Eye (tissue), 1 donor: ENCODE measurements at regions not wholly inside any gene's neighbourhood (a gene's known extent, or its start where the extent isn't known, plus 50 kb on each side); places are given as distances from the start of the nearest gene placed in this dataset.
A peak's percentile ranks its signal among the peaks of the same experiment; 100 is the strongest.

Experiments
- DNase-seq: peaks from one replicate; pipeline ENCODE4 v3.0.0-alpha.2; 2015

DNA sequence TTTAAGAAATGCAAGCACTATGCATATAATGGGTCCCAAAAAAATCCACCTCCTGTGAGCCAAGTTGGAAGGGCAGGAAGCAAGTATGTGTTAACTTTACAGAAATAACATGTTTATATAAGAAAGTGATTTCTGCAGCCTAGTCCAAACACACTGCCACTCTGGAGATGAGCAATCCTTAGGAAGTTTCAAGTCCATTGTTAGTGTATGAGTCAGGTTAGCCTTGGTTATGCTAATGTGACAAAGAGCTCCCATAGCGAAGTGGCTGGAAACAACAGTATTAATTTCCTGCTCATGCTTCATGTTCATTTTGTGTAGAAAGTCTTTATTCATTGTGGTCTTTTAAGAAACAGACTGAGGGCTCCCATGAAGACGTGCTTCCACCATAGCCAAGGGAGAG lies 121.4 kb downstream of the TBXT start:
- no peak for DNase-seq

DNA sequence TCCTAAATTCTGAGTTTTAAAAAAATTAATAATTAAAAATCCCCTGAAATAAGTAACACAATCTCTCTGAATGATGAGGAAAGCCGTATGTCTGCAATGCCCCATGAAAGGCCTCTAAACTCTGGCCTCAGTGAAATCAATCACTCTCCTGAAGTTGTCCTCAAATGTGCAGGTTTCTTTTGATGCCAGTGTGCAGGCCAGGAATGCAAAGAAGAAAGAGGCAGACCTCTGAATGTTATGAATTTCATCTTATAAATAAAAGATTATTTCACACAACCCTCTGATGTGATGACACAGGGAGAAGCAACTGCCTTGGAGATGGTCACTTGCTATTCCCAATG lies 121.8 kb downstream of the TBXT start:
- no peak for DNase-seq

DNA sequence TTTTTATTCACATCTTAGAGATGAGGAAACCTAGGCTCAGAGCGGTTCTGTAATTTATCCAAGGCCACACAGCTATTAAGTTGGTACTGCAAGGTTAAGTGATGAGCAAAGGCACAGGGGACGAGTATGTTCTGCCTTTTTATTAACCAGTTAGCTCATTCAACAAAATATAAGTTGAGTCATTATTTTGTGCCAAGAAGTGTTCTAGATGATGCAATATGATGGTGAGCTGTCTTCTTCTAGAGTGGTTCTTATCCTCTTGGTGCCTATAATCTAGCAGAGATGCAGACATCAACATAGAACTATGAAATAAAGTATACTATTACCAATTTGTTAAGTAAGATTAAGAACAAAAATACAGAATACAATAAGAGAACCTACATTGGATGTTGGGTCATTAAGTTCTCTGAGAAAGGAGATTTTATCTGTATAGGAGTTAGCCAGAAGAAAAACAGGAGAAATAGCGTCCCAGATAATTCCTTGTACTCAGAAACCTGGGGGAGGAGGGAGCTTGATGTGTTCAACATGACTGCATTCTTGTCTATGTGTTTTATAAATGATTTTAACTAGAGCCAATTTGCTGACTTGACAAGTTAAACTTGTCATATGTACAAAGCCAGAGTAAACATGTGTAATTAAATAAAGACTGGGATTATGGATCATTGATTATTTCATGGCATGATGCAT lies 122.3 kb downstream of the TBXT start:
- no peak for DNase-seq

DNA sequence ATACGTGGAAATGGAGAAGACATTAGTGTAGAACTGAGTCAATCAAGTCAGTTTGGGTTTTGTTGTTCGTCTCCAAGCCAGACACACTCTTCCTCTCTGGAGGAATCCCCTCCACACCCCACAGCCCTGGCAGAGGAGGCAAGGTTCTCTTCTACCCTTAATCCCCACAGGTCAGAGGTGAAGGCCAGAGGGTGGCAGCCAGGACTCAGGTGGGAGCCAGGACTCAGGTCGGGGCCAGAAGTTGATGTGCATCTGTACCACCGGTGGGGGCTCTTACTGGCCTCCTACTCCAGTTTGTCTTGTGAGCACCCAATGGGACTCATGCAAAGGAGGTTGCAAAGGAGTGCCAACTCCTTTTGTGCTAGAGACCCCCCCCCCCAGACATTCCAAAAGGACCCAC lies 126.4 kb downstream of the TBXT start:
- no peak for DNase-seq

DNA sequence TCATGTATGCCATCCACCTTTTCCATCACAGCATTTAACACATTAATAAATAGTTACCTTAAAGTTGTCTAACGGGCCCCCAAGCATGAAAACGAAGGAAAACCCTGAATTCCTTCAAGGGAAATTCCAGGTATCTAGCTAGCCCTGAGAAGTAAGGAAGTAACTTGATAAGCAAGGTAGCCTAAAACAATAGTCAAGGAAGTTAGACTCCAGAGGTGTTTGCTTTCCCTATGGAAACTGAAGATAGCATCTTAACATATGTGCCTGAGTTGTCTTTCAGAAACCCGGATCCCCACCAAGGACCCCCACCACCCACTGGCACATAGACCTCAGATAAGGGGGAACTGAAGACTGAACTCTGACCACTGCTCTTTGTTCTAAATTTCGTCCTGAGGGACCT lies 127.4 kb downstream of the TBXT start:
- no peak for DNase-seq

DNA sequence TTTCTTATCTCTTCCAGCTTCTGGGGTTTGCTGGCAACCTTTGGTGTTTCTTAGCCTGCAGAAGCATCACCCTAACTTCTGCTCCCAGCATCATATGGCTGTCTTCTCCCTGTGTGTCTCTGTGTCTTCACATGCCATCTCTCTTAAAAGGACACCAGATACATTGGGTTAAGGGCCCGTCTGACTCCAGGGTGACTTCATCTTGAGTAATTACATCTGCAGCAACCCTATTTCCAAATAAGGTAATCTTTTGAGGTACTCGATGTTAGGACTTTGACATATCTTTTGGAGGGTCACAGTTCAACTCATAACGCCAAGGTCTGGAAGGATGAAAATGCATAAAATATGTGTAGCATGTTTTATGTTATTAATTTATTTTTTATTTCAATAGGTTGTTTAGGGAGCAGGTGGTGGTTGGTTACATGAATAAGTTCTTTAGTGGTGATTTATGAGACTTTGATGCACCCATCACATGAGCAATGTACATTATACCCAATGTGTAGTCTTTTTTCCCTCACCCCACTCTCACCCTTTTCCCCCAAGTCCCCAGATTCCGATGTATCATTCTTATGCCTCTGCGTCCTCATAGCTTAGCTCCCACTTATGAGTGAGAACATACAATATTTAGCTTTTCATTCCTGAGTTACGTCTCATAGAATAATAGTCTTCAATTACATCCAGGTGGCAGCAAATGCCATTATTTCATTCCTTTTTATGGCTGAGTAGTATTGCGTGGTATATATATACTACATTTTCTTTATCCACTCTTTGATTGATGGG lies 131.1 kb downstream of the TBXT start:
- no peak for DNase-seq

DNA sequence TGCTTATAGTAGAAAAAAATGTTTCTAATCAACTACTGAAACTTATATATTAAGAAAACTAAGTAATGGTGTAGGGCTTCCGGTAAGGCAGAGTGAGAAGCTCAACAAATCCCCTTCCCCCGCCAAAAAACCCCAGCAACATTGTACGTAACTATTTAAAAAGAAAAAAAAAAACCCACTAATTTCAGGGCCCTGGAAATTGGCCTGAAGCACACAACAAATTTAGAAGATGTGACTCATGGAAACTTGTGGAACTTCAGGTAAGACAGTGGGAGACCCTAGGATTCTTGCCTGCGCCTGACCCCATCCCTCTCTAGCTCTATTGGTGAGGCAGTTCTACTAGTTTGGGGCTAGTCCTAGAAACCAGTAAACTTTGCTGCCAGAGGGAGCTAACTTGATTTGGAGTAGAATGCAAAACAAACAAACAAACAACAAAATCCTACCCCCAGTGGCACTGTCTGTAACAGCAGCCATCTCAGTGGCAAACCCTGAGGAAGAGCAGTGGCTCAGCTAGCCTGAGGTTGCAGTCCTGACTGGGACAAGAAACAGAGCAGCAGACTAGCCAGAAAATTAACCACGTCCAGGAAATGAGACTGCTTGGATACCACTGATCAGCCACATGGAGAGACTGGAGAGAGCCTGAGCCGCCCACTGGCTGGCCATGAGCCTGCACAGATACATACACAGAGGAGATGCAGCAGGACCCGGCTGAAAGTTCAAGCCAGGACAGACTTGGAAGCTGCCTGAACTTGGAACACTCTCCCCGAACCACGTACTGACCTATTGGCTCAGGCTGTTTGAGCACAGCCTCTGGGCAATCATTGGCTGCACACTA lies 135.1 kb downstream of the TBXT start:
- no peak for DNase-seq

DNA sequence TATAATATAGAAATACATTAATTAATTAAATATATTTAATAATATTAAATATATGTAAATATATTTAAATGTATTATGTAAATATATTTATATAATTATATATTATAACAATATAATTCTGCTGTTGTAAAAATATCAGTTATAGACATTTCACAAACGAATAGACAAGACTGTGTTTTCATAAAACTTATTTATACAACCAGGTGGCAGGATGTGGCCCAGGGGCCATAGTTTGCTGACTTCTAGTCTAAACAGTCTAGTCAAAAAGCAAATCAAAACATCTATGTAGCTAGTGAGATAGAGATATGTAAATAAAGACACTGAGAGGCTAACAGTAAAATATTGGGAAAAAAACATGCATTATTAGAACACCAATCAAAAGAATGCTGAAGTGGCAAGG lies 136.4 kb downstream of the TBXT start:
- DNase-seq: no peak

DNA sequence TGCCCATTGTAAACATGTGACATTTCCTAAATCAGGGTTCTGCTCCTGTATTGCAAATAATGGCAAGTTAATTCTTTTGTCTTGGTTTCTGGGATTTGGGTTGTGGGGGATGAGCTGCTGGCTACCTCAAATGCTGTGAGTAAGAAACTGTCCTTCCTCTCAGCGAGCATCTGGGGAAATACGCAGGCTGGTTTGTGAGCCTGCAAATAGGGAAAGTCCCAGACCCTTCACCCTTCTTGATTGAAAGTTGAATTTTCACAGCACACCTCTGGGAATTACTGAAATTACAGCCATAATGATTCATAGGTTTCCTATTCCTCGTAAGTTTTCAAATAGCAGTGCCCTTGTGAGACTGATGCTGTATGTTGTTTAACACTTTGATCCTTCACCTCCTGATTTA lies 138.1 kb downstream of the TBXT start:
- DNase-seq: no peak

DNA sequence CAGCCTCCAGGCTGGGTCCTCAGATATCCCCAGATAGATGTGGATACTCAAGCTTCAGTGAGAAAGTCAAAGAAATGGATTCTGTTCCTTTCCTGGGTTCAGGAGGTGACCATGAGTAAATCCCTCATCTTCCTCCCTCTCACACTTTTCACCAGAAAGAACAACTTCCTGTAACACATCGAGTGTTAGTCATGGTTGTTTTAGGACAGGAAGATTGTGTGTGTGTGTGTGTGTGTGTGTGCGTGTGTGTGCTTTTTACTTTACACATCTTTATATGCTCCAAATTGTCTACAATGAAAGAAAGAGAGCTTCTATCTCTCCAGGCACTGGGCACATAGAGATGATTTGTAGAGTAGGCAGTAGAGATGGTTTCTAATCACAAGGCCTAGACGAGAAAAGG lies 139.9 kb downstream of the TBXT start:
- no peak for DNase-seq

DNA sequence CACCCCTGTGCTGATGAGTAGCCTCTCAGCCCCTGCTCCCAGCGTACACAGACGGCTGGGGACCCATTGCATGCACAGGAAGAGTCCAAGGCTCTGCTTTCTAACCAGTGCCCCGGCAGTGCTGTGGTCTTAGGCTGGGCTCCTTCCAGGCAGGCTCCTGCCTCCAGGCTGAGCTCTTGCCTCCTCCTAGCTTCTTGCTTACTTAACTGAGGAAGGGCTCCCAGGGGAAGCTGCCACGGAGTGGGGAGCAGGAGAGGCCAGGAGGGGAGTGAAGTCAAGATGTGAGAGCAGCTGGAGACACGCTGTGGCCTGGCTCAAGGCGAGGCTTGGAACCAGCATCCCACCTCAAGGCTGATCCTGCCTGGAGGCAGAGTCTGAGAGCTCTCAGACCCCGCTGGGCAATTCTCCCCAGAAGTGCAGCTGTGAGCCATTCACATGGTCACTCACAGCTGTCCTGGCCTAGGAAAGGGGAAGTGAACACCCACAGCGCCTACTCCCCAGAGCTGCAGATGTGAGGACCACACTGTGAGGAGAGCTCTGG lies 141.0 kb downstream of the TBXT start:
- no peak for DNase-seq

DNA sequence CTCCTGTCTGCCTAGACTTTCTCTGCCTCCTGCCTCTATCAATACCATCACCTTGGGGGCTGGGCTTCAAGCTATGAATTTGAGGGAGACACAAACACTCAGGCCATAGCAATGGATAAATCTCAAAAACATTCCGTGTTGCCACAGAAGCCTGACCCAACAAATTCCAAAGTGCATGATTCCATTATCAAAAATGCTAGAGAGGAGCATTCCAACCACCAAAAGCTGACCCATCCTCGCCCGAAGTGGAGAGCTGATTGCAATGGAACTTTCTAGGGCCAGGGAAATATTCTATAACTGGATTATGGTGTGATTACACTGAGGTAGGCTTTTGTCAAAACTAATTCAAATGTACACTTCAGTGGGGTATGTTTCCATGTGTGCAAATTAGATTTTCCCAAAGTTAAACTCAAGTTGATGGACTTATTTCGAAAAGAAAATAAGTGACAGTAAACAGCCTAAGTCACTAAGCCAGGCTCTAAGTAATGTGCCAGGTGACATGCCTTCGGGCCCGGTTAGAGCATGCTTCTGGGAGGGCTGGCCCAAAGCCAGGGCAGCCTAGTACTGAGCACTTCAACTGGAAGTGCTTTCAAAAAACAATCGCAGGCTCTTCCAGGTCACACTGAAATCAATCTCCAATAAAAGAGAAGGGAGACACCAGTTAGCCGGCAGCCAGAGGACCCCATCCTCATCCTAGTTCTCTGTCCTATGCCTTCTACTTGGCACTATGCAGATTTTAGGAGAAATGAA lies 142.3 kb downstream of the TBXT start:
- no peak for DNase-seq

DNA sequence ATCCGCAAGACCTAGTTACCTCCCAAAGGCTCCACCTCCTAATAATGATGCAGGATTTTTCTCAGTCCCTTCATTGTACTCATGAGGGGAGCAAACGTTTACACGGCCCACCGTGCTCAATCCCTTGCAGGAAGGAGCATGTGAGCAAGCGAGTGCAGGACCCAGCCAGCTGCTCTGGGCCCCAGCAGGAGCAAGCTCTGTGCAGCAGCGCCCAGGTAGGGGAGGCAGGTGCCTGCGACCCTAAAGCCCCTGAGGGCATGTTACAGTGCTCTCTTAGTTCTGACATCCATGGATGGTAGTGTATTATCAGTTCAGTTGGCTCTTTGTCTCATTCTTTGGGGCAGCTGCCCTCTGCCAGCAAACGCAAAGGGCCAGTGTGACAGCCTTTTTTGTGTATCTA lies 143.4 kb downstream of the TBXT start:
- DNase-seq: no peak

DNA sequence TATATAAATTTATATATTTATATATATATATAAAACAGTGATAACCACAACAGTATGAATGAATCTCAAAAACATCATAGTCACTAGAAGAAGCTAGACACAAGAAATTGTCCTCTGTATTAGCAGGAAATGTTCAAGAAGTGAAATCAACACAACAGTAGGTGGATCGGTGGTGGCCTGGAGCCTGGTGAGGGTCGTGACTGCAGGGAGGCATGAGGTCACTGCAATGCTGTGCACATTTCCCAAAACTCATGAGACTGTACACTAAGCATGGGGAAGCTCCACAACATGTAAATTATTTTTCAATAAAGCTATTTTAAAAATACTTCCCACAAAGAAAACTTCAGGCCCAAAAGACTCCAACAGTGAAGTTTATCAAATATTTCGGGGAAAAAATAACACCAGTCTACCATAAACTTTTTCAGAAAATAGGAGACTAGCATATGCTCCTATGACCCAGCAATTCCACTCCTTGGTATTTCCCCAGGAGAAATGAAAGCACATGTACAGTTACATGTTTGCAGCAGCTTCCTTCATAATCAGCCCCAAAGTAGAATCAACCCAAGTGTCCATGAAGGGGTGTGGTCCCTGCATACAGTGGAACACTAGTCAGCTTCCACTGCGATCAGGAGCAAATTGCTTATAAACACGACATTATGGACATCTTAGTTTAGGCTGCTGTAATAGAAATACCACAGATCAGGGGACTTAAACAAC lies 144.2 kb downstream of the TBXT start:
- DNase-seq: no peak

DNA sequence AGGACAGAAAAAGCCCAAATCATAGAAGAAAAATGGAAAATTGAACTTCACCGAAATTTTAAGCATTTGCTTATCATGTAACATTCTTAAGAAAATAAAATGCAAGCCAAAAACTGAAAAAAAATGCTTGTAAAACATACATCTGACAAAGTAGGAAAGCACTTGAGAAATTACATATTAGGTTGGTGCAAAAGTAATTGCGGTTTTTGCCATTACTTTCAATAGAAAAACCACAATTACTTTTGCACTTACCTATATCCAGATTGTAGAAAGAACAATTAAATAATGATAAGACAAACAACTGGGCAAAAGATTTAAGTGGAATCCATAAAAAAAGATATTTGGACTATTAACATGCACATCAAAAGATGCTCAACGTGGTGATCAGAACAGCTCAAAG lies 146.2 kb downstream of the TBXT start:
- DNase-seq: no peak

DNA sequence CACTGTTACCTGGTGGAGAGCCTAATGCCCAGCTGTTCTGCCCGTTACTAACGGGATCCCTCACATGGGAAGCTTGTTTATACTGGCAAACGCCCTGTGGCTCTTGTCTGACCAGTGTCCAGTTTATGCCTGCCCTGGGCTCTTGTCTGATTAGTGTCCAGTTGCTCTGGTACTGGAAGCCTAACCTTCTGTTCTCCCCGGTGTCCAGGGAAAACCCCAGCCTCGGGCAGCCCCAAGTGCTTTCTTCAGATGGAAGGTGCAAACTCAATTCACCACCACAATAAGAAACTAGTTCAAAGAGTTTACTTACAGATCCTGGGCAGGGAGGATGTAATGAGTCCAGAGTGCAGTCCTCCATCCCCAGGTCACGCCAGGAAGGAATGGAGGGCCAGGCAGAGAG lies 148.4 kb downstream of the TBXT start:
- DNase-seq: no peak

DNA sequence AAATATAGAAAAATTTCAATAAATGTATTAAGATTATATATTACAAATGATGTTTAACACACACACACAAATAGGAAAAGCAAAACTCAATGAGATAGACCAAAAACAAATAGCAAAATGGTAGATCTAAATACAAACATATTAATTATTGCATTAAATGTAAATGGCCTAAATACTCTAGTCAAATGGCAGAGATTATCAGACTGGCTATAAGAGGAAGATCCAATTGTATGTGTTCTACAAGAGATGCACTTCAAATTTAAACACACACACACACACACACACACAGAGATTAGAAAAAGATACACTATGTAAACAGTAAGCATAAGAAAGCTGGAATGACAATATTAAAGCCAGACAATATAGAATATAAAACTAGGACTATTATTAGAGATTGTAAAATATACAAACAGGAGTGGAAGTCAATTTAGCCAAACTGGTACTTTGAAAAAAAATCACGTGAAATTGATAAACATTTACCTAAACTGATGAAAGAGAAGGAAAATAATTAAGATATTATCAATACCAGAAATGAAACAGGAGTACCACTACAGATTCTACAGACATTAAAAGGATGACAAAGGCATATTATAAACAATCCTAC lies 150.5 kb downstream of the TBXT start:
- no peak for DNase-seq

DNA sequence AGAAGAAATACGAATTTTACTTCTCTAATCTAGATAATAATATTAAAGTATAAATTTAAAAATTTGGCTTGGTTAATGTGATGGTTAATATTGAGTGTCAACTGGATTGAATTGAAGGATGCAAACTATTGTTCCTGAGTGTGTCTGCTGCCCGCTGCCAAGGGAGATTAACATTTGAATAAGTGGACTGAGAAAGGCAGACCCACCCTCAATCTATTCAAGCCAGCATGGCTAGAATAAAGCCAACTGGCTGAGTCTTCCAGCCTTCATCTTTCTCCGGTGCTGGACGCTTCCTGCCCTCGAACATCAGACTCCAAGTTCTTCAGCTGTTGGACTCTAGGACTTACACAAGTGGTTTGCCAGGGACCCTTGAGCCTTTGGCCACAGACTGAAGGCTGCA lies 152.7 kb downstream of the TBXT start:
- no peak for DNase-seq

DNA sequence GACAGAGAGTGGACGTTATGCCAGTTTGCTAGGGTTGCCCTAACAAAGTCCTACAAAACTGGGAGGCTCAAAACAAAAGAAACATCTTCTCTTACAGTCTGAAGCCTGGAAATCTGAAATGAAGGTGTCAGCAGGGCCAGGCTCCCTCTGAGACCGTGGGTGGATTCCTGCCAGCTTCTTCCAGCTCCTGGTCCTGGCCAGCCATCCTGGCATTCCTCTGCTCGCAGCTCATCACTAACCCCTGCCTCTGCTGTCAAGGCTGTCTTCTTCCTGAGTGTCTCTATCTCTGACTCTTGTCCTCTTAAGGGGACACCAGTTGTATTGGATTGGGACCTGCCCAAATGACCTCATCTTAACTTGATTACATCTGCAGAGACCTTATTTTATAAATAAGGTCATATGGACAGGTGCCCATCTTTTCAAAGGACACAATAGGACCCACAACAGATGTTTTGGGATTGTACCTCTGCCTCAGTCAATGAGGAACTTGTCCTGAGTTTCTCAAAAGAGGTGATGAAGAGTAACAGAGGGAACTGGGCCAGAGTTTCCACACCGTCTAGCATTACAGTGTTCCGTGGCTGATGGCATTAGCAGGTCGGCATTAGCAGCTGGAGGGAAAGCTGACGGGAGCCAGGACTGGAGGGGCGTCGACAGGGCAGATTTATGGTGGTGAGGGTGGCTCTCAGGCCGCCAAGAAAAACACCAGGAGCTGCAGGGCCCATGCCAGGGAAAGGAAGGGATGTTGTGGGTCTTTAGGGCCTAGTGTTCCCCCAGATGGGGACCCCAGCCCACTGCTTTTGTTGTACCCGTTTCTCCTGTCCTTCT lies 157.3 kb downstream of the TBXT start:
- DNase-seq: no peak

DNA sequence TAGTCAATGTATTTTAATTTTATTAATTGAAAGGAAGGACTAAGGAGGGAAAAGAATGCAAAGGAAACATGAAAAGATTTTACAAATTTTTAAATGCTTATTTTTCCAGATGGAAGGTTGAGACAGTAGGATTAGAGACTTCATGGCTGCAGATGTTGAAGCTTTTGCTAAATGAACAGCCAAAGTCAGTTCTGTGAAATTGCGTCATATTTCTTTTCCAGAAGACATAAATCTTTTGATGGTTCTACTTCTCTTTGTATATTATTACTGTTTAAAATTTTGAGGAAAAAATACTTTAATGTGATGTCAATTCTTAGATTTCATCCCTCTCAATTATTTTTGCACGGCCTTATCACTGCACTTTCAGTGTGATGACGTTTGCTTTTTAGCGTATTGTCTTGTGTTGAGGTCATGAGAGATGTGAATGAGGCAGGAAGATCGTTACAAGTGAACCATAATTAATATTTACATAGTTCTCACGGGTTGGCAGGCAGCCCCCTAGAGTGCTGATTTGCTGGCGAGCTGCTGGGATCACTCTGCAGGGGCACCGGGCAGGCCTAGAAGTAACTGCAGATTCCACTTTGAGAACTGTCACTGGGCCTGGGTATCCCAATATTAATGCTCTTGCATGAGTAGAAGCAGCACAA lies 158.1 kb downstream of the TBXT start:
- peak; percentile 48 for DNase-seq
